Keratinocyte (primary cell): ENCODE measurements at regions not wholly inside any gene's neighbourhood (a gene's known extent, or its start where the extent isn't known, plus 50 kb on each side); places are given as distances from the start of the nearest gene placed in this dataset.

Experiments used
- DNase-seq: peaks from one replicate; pipeline ENCODE4 v3.0.0-alpha.2; 2011; ENCODE audit warnings: low read depth, missing footprints, low spot score
- FAIRE-seq: peaks from 2 replicates; lab custom pipeline; 2011; peaks lifted over from hg19 to GRCh38; lab: Jason Lieb, UNC
- H2AFZ ChIP-seq: 2 replicates; pipeline ENCODE4 v1.6.0; 2012; ENCODE audit warnings: low read length, control low read depth, inconsistent platforms; ENCODE audit not compliant: control insufficient read depth
- H3K27ac ChIP-seq: 2 replicates; pipeline ENCODE4 v1.5.1; 2011; ENCODE audit warnings: low read length; ENCODE audit not compliant: control insufficient read depth, insufficient read depth
- H3K27me3 ChIP-seq: 3 replicates; pipeline ENCODE4 v1.6.0; 2011; ENCODE audit warnings: low read length; ENCODE audit not compliant: control insufficient read depth, insufficient read depth; ENCODE audit errors: extremely low read depth
- H3K36me3 ChIP-seq, 2 experiments: 2 replicates in 1 of 2; 3 replicates in 1 of 2; pipeline ENCODE4 v1.5.1; 2011; ENCODE audit warnings: low read length in 2 of 2, mild to moderate bottlenecking in 1 of 2; ENCODE audit not compliant: control insufficient read depth in 2 of 2, insufficient read depth in 2 of 2; ENCODE audit errors: extremely low read depth in 1 of 2
- H3K4me1 ChIP-seq: 3 replicates; pipeline ENCODE4 v1.5.1; 2011; ENCODE audit warnings: low read length; ENCODE audit not compliant: control insufficient read depth, insufficient read depth; ENCODE audit errors: extremely low read depth
- H3K4me2 ChIP-seq: 3 replicates; pipeline ENCODE4 v1.6.0; 2011; ENCODE audit warnings: low read depth, low read length; ENCODE audit not compliant: control insufficient read depth, insufficient read depth; ENCODE audit errors: extremely low read depth
- H3K4me3 ChIP-seq, 3 experiments: fragments of 200-600 bp in 1 of 3; sonication (generic) in 1 of 3; 2 replicates in 2 of 3; 3 replicates in 1 of 3; pipeline ENCODE4 v1.5.1; 2011 to 2016; ENCODE audit warnings: low read length in 3 of 3, mild to moderate bottlenecking in 3 of 3, control low read depth in 2 of 3, inconsistent platforms in 1 of 3, low read depth in 1 of 3, mixed read lengths in 1 of 3, mixed run types in 1 of 3, moderate library complexity in 1 of 3; ENCODE audit not compliant: control insufficient read depth in 2 of 3, insufficient read depth in 2 of 3; ENCODE audit errors: extremely low read depth in 1 of 3
- H3K79me2 ChIP-seq: 2 replicates; pipeline ENCODE4 v1.6.0; 2012; ENCODE audit warnings: low read length; ENCODE audit not compliant: control insufficient read depth, insufficient read depth
- H3K9ac ChIP-seq: 3 replicates; pipeline ENCODE4 v1.6.0; 2011; ENCODE audit warnings: low read length; ENCODE audit not compliant: control insufficient read depth, insufficient read depth; ENCODE audit errors: extremely low read depth
- H3K9me1 ChIP-seq: 3 replicates; pipeline ENCODE4 v1.6.0; 2011; ENCODE audit warnings: low read length; ENCODE audit not compliant: control insufficient read depth, insufficient read depth; ENCODE audit errors: extremely low read depth
- H3K9me3 ChIP-seq: 2 replicates; pipeline ENCODE4 v1.5.1; 2012; ENCODE audit warnings: low read depth, low read length; ENCODE audit not compliant: control insufficient read depth
- H4K20me1 ChIP-seq: 3 replicates; pipeline ENCODE4 v1.6.0; 2011; ENCODE audit warnings: low read length; ENCODE audit not compliant: control insufficient read depth, insufficient read depth; ENCODE audit errors: extremely low read depth
- EZH2 ChIP-seq: IDR thresholded peaks from one replicate; pipeline ENCODE4 v1.6.1; 2012; ENCODE audit warnings: inconsistent platforms, mild to moderate bottlenecking, low read length, moderate library complexity
- dilution Hi-C: fragments of 300-500 bp; cut with MboI; formaldehyde crosslinking; loops from one replicate; pipeline ENCODE4 v1.7.0; 2020; ENCODE audit warnings: low sequenced_read_pairs; ENCODE audit not compliant: extremely low pct_ligation_motif_present
- TF ChIP-seq, protein P1 (sequence below), 3 experiments: IDR thresholded peaks in 1 of 3; conservative IDR thresholded peaks in 1 of 3; optimal IDR thresholded peaks in 1 of 3; 2 replicates in 2 of 3; 3 replicates in 1 of 3; pipeline versions ENCODE3 to v1.5.1; 2011; ENCODE audit warnings: low read length in 3 of 3, mild to moderate bottlenecking in 3 of 3, moderate library complexity in 2 of 3, control low read depth in 1 of 3, inconsistent platforms in 1 of 3; ENCODE audit not compliant: insufficient read depth in 2 of 3; ENCODE audit errors: extremely low read depth in 1 of 3

GRCh38 chr14:86619726-86620125 lies 1089.8 kb downstream of the FLRT2 start:
- Histone ChIP-seq H3K4me1 (peaks cover 3% of the 10 kb centered on the region), H4K20me1 (no peaks in the 10 kb centered on the region), H3K9me1 (no peaks in the 10 kb centered on the region), H3K27ac (no peak overlapping the region), H3K4me3 (no peak overlapping the region), H3K79me2 (no peaks in the 10 kb centered on the region), H3K36me3 (no peaks in the 10 kb centered on the region), H2AFZ (no peak overlapping the region), H3K9ac (no peak overlapping the region), H3K9me3 (no peaks in the 10 kb centered on the region), H3K4me2 (no peak overlapping the region), H3K27me3 (no peaks in the 10 kb centered on the region)
- FAIRE-seq, result no peak
- dilution Hi-C loops, result no loop called here
- TF ChIP-seq, protein P1, sequence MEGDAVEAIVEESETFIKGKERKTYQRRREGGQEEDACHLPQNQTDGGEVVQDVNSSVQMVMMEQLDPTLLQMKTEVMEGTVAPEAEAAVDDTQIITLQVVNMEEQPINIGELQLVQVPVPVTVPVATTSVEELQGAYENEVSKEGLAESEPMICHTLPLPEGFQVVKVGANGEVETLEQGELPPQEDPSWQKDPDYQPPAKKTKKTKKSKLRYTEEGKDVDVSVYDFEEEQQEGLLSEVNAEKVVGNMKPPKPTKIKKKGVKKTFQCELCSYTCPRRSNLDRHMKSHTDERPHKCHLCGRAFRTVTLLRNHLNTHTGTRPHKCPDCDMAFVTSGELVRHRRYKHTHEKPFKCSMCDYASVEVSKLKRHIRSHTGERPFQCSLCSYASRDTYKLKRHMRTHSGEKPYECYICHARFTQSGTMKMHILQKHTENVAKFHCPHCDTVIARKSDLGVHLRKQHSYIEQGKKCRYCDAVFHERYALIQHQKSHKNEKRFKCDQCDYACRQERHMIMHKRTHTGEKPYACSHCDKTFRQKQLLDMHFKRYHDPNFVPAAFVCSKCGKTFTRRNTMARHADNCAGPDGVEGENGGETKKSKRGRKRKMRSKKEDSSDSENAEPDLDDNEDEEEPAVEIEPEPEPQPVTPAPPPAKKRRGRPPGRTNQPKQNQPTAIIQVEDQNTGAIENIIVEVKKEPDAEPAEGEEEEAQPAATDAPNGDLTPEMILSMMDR (optimal IDR thresholded peaks at IDR 0.05 in 1 of 3, IDR thresholded peaks at IDR 0.05 in 1 of 3, conservative IDR thresholded peaks at IDR 0.05 in 1 of 3; ENCODE audit: extremely low read depth in 1 of 3, insufficient read depth in 2 of 3, low read length in 3 of 3), result no peak
- TF ChIP-seq EZH2, result no peak
- DNase-seq, result no peak

DNA sequence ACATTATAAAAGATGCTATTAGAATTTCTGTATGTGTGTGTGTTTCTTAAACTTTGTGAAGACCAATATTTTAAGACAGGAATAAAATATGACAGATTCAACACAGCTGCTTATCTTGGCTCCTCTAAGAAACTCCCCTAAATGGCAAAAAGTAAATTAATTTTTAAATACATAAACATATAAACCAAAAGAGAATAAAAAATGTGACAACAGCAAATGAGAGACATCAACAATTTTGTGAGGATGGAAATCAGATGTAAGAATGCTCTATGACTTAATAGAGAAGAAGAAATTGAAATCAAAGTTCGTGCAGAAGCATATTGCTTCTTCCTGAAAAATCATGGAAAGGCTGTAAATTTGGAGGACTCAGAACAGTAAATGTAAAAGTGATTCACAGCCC lies 1083.8 kb downstream of the FLRT2 start:
- H3K9ac ChIP-seq, result no peak overlapping the region
- no peaks in the 10 kb centered on the region for H3K27me3 ChIP-seq
- FAIRE-seq (no peak), DNase-seq (no peak)
- H3K9me1 ChIP-seq, result no peaks in the 10 kb centered on the region
- H3K79me2 ChIP-seq, result no peaks in the 10 kb centered on the region
- no peak overlapping the region for H3K4me3 ChIP-seq
- no peak overlapping the region for H3K4me2 ChIP-seq
- H4K20me1 ChIP-seq, result no peaks in the 10 kb centered on the region
- no peak overlapping the region for H2AFZ ChIP-seq
- no peaks in the 10 kb centered on the region for H3K9me3 ChIP-seq
- dilution Hi-C loops, result no loop called here
- H3K27ac ChIP-seq, result no peak overlapping the region
- H3K36me3 ChIP-seq, result no peaks in the 10 kb centered on the region
- TF ChIP-seq EZH2, result no peak
- TF ChIP-seq, protein P1 (optimal IDR thresholded peaks at IDR 0.05 in 1 of 3, IDR thresholded peaks at IDR 0.05 in 1 of 3, conservative IDR thresholded peaks at IDR 0.05 in 1 of 3; ENCODE audit: extremely low read depth in 1 of 3, insufficient read depth in 2 of 3, low read length in 3 of 3), result no peak
- peaks cover 3% of the 10 kb centered on the region for H3K4me1 ChIP-seq
